NCI-H1436 treated with DMSO at 0.1 percent for 48 hours (cell line): ENCODE measurements at regions not wholly inside any gene's neighbourhood (a gene's known extent, or its start where the extent isn't known, plus 50 kb on each side); places are given as distances from the start of the nearest gene placed in this dataset.

Experiments
- DNase-seq: peaks from one replicate; lab custom pipeline; 2025; lab: John Stamatoyannopoulos, UW

DNA sequence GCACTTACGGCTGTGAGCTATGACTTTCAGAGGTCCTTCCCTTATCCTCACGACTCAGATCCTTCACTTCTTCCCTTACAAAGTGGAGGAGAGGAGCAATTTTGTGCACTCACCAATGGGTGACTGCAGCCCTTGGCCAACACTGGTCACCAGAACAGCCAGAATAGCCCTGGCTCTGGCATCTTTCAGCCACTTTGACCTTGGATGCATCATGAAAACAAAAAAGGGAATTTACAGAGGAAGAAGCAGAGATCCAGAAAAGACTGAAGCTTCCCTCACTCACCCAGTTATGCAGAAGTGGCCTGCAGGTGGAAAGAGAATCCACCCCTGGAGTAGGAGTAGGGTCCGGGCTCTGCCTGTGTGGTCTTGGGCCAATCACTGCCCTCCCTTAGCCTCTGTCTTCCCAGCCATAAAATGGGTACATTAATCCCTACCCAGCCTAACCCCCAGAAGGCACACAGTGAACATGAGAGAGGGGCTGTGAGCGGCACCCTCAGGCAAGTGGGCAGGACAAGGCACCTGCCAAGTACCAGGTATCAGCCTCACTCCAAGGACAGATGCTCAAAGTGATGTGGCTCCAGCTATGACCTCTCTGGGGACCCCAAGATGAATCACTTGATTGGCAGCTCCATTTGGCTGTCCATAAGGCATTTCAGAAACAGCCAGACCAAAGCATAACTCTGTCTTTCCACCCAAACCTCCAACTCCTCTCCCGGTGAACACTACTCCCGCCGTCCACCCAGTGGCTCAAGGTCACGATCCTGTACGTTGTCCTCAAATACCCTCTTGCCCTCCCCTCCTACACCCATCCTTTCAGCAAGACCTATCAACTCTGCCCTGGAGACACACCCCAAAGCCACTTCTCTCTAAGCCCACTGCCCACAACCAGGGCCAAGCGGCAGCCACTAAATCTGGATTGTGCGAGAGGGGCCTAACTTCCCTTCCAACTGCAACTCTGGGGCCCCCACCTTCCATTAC lies 129.8 kb upstream of the ZMIZ1 start:
- no peak for DNase-seq

DNA sequence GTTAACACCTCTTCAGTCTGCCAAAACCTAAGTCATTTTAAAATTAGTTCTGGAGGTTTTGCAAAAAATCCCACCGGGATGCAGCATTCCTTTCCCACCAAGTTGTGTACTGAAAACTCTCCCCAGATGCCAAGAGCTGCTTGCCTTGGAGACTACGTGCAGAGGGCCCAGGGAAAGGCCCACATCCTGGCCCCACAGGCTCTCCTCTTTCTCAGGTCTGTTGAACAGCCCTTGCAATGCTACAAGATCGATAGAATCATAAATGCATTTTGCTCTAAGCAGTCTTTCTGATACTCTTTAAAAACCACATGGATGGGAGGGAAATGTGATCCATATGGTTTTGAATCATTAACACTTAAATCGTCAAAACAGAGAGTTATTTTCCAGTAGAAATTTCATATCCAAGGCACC lies 126.7 kb upstream of the ZMIZ1 start:
- no peak for DNase-seq

DNA sequence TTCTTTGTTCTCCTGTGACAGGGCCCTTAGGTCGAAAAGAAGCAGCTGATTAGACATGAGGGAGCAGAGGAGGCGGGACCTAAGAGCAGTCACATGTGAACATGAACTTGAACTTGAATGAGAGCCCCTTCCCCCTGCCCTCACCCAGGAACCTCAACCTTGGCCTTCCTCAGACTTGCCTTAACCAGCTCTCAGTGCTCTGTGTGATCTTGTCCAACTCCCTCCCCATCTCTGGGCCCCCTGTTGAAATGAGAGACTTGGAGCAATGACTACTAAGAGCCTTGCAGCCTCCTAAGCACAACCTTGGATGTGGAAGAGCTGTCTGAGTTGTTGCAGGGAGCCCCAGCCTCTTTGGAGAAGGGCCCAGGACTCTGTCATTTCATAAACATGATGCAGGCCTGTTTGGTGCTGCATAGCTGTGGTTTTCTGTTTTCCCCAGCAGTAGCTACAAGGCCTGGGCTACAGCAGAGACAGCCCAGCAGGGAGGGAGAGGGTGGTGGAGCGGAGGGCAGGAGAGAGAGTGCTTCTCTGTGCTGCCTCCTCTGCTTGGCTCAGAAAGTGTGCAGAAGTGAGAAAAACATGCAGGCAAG lies 123.9 kb upstream of the ZMIZ1 start:
- DNase-seq, result no peak

DNA sequence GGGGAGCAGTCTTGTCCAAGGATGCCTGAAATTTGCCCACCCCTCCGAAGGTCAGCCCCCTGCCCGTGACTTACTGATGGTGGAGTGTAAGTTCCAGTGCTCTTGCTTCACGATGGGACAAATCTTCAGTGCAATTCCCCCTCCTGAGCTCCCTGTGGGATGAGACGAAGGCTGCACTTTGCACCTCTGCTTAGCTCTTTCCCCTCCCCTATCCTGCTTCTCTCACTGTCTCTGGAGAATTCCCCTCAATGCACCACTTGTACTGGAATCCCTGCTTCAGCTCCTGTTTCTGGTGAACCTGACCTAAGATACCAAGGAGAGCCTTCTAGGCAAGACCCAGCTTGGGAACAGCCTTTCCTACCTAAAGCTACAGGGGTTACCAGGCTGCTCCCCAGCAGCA lies 122.9 kb upstream of the ZMIZ1 start:
- DNase-seq, result no peak

DNA sequence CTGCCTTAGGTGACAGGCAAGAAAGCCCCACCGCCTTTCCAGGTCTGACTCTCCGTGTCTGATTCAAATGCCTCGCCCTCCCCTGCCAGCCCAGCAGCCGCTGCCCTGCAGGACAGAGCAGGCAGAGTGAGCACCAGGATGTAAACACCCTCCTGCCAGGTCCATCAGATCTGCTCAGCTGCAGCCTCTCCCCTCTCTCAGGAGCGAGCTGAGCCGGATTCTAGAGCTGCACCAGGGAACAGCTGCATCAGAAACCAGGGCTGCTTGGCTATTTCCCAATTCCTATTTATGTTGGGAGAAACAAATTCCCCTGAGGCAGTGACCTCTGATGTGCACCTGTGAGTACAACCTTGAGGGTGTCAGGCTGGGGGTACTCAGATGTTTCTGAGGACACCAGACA lies 121.5 kb upstream of the ZMIZ1 start:
- no peak for DNase-seq

DNA sequence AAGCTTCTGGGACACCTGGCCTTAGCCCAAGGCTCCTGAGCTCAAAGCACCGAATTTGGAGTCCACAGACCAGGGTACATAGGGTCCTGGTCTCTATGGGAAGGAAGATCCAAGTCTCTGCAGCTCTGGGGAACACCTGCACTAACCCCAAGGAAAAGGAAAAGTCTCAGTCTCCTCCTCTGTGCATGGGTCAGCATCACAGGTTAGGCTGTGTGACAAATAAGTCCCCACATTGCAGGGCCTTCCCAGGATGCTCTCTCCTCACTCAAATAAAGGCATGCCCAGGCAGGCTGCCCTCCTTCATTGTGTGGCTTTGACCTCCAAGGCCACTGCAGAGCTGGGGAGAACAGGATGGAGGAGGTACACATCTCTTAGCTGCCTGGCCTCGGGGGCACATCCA lies 121.0 kb upstream of the ZMIZ1 start:
- DNase-seq, result no peak

DNA sequence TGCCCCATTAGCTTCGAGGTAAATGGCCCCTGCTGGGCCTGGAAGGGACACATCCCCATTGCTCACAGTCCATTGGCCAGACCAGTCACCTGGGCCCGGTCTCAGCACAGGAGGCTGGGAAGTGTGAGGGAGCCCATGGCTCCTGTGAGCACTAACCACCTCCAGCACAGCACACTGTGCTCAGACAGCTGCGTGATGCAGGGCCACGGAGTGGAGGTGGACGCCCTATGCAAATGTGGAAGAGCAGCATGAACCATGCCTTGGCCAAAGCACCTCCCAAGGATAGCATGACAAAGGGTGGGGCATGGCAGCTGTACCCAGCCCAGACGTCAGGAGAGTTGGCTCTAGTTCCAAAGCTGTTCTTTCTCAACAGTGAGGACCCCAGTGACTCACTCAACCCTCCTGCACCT lies 120.1 kb upstream of the ZMIZ1 start:
- no peak for DNase-seq

DNA sequence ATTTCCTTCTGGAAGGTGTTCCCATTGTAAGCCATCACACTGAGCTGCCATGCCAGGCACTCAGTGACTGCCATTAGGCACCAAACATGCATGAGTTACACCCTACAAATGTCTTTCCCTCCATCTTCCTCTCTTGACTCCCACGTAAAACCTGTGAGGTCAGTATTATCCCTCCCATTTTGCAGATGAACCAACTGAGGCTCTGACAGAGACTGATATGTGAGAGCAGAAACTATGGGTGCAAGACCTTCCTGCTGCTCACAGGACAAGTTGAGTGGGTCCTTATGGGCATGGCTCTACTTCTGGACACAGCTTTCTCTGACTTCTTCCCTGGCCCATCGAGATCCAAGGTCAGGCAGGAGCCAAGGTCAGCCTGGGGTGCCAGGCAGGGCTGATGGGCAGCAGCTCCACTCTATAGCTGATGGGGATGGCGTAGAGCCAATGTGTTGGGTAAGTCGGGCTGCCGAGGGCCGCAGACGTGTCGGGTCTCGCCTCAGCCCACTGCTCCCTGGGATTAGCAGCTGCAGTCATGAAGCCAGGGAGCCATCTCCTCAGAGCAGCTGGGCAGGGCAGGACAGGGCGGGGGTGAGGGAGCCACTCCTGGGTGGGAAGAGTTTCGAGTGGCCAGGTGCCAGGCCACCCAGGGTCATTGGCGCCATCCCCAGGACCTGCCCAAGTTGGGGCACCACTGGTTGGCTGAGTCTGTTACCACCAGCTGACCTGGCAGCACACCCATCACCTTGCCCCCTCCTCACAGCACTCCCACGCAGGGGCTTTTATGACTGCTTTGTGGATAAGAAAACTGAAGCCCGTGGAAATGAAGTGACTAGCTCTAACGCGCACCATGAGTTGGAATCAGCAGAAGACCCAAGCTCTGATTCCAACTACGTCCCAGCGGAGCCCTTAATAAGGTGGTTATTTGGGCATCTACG lies 117.8 kb upstream of the ZMIZ1 start:
- DNase-seq, result no peak

DNA sequence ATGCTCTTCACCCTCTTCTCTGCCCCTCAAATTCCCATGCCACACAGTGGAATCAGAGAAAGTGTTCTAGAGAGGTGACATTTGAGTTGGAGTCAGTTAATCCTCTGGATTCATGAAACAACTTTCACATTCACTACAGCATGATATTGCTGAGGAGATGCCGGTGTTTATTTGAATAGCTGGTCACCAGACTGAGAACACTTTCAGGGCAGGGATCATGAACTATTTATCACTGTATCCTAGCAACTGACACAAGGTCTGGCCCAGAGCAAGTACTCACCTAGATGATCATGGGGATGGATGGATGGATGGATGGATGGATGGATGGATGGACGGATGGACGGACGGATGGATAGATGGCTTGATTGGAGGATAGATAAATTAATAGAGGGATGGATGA lies 116.7 kb upstream of the ZMIZ1 start:
- no peak for DNase-seq

DNA sequence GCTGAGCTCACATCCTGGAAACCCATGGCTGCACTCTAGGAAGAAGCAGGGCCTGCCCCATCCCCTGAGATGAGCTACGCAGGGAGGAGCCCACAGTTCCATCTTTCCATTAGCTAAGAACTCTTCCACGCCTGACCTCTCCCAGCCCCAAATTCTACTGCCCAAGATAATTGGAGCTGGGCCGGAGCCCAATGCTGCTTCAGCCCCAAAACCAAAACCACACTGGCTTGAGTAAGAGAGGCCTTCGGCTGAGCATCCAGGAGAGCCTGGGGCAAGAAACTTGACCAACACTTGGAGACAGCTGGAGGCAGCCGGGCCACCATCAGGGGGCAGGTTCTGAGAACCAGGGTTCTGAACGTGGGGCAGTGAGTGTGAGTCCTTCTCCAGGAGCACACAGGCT lies 116.1 kb upstream of the ZMIZ1 start:
- no peak for DNase-seq

DNA sequence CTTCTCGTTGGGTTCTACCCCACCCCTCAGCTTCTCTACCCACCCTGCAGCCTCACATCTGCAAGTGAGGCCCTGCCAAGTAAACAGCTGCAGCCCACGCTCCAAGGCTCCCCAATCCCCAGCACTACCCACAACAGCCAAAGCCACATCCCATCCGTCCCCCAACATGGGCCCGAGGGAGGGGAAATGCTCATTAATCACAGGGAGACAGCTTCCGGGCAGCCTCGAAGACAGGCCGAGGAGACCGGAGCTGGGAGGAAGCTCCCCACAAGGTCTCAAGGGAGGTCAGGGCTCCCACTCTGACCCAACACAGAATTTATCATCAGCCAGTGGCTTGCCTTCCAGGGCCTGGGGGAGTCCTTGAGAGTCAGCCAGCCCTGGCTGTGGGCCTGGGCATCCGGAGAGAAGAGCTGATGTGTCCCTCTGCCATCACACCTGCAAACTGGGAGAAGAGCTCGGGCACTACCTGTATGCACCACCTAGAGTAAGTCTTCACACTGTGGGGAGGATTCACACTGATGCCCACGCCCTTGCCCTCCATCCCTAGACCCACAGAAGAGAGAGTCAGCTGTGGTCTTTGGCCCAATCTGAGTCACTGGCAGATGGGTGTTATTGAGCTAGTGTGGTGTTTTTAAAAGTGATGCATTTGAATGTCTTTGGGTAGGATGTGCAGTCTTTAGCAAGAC lies 115.5 kb upstream of the ZMIZ1 start:
- DNase-seq, result no peak

DNA sequence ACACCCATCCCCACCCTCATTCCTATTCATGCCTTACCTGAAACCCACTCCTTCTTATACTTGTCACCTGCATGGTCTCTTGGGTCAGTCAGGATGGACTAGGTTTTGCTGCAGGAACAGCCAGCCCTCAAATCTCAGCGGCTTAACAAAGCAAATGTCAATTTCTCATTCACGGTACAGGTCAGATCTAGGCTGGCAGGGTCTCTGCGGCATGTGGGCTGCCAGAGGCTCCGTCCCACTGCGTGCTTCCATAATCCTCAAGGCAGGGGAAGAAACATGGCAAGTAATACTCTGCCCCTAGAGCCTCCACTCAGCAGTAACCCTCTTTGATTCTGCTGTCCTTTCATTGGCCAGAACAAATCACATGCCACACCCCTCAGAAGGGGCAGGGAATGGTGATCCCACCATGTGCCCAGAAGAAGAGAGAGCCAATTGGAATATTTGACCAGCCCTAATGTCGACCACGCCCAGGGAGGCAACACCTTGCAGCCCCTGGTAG lies 114.9 kb upstream of the ZMIZ1 start:
- DNase-seq, result no peak

DNA sequence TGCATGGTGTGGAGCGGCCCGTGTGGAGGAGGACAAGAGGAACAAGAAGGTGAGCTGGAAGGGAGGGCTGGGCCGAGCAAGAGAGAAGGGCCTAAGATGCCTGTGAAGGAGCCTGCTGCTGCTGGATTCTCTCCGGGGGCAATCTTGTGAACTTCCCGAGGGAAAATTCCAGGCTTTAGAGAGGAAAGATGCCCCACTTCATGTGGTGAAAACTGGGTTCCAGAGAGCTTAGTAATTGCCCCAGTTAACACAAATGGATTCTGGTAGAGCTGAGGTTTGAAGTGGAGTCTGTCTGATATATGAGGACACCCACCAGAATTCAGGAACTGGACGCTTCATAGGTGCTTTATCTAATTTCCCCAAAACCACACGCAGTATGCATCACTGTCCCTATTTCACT lies 114.1 kb upstream of the ZMIZ1 start:
- no peak for DNase-seq

DNA sequence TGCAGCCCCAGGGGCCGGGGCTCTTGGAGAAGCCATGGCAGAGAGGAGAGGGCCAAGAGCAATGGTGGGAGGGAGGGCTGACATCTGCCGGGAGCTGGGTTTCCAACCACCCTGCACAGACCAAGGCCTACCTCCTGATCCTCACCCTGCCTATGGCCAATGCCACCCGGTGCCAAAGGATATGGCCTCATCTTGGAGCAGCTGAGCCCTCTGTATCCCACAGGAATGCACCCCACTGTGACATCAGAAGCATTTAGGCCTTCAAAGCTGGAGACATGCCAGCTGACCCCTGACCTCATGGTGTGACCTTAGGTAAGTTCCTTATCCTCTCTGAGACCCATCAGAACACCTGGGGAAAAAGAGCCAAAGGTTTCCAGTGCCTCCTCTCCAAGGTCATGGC lies 113.6 kb upstream of the ZMIZ1 start:
- no peak for DNase-seq

DNA sequence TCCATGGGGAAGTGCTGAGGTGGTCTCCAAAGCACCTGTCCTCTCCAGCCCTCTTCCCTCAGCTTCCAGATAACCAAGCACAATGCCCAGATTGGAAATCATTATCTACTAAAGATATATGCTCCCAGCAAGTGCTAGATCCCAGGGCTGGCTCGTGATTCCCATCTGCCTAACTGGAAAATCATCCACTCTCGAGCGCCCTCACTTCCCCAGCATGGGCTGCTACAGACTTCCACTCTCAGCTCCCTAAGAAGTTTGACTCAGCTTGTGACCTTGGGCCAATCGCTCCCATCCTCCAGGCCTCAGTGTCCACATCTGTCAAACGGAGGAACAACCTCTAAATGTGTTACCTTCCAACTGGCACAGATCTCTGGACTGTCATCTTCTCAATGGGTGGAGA lies 112.4 kb upstream of the ZMIZ1 start:
- no peak for DNase-seq

DNA sequence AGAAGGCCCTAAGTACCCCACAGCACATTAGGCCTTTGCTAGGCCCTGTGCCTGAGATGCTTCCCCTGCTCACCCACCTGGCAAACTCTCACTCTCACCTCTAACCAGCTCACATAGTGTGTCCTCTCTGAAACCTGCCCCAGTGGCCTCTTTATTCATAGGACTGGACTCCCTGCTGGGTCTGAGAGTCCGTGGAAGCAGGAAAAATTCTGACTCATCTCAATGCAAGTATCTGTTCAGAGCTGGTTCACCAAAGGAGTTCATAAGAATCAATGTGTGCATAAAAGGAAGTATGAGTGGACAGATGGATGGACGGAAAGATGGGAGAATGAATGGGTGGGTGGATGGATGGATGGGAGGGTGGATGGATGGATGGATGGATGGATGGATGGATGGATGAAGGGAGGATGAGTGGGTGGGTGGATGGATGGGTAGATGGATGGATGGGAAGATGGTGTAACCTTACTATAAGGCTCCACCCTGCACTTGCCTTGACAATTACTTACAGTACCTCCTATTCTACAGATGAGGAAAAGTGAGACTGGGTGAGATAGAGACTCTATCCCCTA lies 111.2 kb upstream of the ZMIZ1 start:
- DNase-seq, result no peak

DNA sequence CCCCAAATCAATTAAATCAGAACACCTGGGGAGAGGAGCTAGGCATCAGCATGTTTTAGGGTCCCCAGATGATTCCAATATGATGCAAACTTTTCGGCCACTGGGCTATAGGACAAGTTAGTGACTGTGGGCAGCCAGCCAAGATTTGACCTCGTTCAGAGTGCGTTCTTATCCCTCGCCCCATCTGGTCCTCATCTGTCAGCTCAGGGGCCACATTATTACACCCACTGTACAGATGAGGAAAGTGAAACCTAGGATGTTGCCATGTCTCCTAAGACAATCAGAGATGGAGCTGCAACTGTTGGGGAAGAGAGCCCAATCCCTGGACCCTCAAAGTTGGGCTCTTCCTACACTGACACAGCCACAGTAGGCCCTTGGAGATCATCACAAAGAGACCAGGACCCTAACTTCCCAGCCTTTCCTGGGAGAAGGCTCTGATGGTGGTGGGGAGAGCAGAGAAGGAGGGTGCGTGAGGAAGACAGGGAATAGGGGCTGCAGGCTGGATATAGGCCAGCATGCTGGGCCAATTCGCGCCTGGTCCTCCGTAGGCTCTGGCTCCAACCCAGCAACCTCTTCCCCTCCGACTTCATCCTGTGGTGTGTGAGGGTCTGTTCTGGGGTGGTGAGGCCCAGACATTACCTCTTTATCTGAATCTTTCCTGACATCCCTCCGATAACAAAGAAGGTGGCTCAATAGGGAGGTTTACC lies 109.4 kb upstream of the ZMIZ1 start:
- DNase-seq, result no peak

DNA sequence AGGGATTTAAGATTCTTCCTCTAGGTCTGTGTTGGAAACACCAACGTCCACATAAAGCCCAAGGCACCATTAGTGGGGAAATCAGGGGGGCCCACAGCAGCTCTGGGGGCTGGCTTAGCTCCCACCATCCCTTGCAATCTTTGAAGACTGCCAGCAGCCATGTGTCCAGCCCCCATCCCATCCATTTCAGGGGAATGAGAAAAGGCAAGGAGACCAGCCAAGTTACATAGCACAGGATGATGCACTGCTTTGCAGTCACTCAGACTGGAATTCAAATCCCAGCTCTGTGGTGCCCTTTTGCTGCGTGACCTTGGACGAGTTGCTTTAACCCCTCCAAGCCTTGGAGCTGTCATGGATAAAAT lies 108.9 kb upstream of the ZMIZ1 start:
- DNase-seq, result no peak

DNA sequence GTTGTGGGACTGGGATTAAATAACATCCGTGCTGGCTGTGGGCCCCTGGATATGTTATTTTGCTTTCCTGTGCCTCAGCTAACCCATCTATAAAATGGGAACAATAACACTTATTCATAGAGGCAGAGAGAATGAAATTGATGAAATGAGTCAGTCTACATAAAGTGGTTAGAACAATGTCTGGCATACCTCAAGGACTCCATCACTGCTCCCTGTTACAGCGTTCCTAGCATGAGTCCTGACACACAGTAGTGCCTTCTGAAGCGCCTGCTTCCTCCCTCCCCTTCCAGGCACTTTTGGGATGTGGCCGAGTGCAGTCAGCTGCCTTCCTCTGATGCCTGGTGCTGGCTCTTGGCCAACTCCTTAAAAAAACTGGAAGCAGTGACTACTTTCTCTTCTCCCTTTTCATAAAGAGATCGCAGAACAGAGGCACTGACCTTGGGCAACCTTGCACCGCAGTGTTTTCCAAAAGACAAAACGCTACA lies 108.4 kb upstream of the ZMIZ1 start:
- no peak for DNase-seq

DNA sequence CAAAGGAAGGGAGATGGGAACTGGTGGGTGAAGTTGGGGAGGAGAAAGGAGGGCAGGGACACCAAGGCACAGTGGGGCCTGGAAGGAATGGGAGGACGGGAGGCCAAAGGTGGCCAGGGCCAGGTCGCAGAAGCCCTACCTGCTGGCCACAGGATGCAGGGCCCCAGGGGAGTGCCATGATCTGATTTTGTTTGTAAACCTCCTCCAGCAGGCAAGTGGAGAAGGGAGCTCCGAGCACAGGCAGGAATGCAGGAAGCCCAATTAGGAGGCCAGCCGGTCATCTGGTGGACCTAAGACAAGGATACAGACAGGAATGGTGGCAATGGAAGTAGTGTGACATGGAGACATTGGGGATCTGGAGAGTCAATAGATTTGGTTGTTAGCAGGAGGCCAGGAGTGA lies 107.0 kb upstream of the ZMIZ1 start:
- no peak for DNase-seq
